Neural cell (in vitro differentiated cells): ENCODE measurements at regions not wholly inside any gene's neighbourhood (a gene's known extent, or its start where the extent isn't known, plus 50 kb on each side); places are given as distances from the start of the nearest gene placed in this dataset.

ENCODE experiments used
- H2AFZ ChIP-seq: fragments of 200-600, 300-800 bp; sonication (generic), shearing (Covaris generic); 2 replicates; pipeline ENCODE4 v1.6.0; 2014; ENCODE audit warnings: low read depth, mild to moderate bottlenecking, antibody characterized with exemption, low read length, moderate library complexity
- H3F3A ChIP-seq: fragments of 200-600 bp; shearing (Covaris generic); 2 replicates; pipeline ENCODE4 v1.6.1; 2016; ENCODE audit warnings: mild to moderate bottlenecking, moderate library complexity, mixed read lengths, antibody characterized with exemption, low read length; ENCODE audit not compliant: insufficient read depth, poor library complexity, severe bottlenecking
- H3K27ac ChIP-seq: fragments of 200-600, 300-800 bp; sonication (generic), shearing (Covaris generic); 2 replicates; pipeline ENCODE4 v1.5.1; 2014; ENCODE audit warnings: mild to moderate bottlenecking, low read length, moderate library complexity
- H3K27me3 ChIP-seq: fragments of 300-800, 200-600 bp; sonication (generic), shearing (Covaris generic); 2 replicates; pipeline ENCODE4 v1.6.0; 2014; ENCODE audit warnings: mild to moderate bottlenecking, low read depth, low read length, moderate library complexity; ENCODE audit not compliant: insufficient read depth
- H3K36me3 ChIP-seq: fragments of 300-800, 200-600 bp; sonication (generic), shearing (Covaris generic); 2 replicates; pipeline ENCODE4 v1.5.1; 2014; ENCODE audit warnings: mild to moderate bottlenecking, antibody characterized with exemption, low read length, moderate library complexity; ENCODE audit not compliant: insufficient read depth
- H3K4me2 ChIP-seq: fragments of 300-800, 200-600 bp; sonication (generic), shearing (Covaris generic); 2 replicates; pipeline ENCODE4 v1.6.0; 2014; ENCODE audit warnings: mild to moderate bottlenecking, low read length
- H3K4me3 ChIP-seq: fragments of 300-800, 200-600 bp; sonication (generic), shearing (Covaris generic); 2 replicates; pipeline ENCODE4 v1.5.1; 2014; ENCODE audit warnings: mild to moderate bottlenecking, low read length, moderate library complexity
- H3K79me2 ChIP-seq: fragments of 200-600 bp; shearing (Covaris generic); replicated peaks from 2 replicates; pipeline ENCODE4 v1.6.0; 2014; ENCODE audit warnings: mild to moderate bottlenecking, low read length, moderate library complexity; ENCODE audit not compliant: insufficient read depth
- H3K9ac ChIP-seq: fragments of 300-800, 200-600 bp; sonication (generic), shearing (Covaris generic); 2 replicates; pipeline ENCODE4 v1.6.1; 2016; ENCODE audit warnings: mild to moderate bottlenecking, low read length, mixed read lengths
- H3K9me2 ChIP-seq: fragments of 200-600 bp; shearing (Covaris generic); 2 replicates; pipeline ENCODE4 v1.6.1; 2016; ENCODE audit warnings: mild to moderate bottlenecking, low read length, mixed read lengths; ENCODE audit not compliant: insufficient read depth
- H3K9me3 ChIP-seq: fragments of 200-600, 300-800 bp; sonication (generic), shearing (Covaris generic); 2 replicates; pipeline ENCODE4 v1.6.1; 2016; ENCODE audit warnings: mild to moderate bottlenecking, mixed run types, low read length, moderate library complexity, mixed read lengths
- H4K20me1 ChIP-seq: fragments of 200-600 bp; shearing (Covaris generic); 2 replicates; pipeline ENCODE4 v1.6.1; 2016; ENCODE audit warnings: mild to moderate bottlenecking, mixed run types; ENCODE audit not compliant: insufficient read depth
- CTCF ChIP-seq: fragments of 450-650 bp; IDR thresholded peaks from 2 replicates; pipeline ENCODE4 v1.5.1; 2014; ENCODE audit warnings: antibody characterized with exemption, mild to moderate bottlenecking, moderate library complexity; ENCODE audit not compliant: poor library complexity, severe bottlenecking
- EP300 ChIP-seq: fragments of 450-650 bp; conservative IDR thresholded peaks from 2 replicates; pipeline ENCODE4 v1.6.1; 2014; ENCODE audit warnings: antibody characterized with exemption, mild to moderate bottlenecking, moderate library complexity; ENCODE audit not compliant: poor library complexity, severe bottlenecking
- EZH2 ChIP-seq: fragments of 200-600, 300-800 bp; shearing (Covaris generic), sonication (generic); IDR thresholded peaks from 2 replicates; pipeline ENCODE4 v1.6.1; 2014; ENCODE audit warnings: antibody characterized with exemption, low read length, borderline replicate concordance, mild to moderate bottlenecking; ENCODE audit not compliant: insufficient read depth, poor library complexity, severe bottlenecking
- MXI1 ChIP-seq: fragments of 450-650 bp; conservative IDR thresholded peaks from 2 replicates; pipeline ENCODE4 v1.6.1; 2014; ENCODE audit warnings: antibody characterized with exemption, mild to moderate bottlenecking; ENCODE audit not compliant: poor library complexity, severe bottlenecking
- POLR2AphosphoS5 ChIP-seq: IDR thresholded peaks from 2 replicates; pipeline ENCODE4 v1.6.1; 2012
- RAD21 ChIP-seq: fragments of 450-650 bp; conservative IDR thresholded peaks from 2 replicates; pipeline ENCODE4 v1.6.1; 2014; ENCODE audit warnings: antibody characterized with exemption, mild to moderate bottlenecking, moderate library complexity
- REST ChIP-seq: IDR thresholded peaks from 2 replicates; pipeline ENCODE4 v1.6.1; 2012; ENCODE audit warnings: borderline replicate concordance
- SMC3 ChIP-seq: fragments of 450-650 bp; conservative IDR thresholded peaks from 2 replicates; pipeline ENCODE4 v1.6.1; 2014; ENCODE audit warnings: antibody characterized with exemption, mild to moderate bottlenecking, moderate library complexity; ENCODE audit not compliant: poor library complexity
- TAF1 ChIP-seq: IDR thresholded peaks from 2 replicates; pipeline ENCODE4 v1.6.1; 2012; ENCODE audit warnings: low read depth

DNA sequence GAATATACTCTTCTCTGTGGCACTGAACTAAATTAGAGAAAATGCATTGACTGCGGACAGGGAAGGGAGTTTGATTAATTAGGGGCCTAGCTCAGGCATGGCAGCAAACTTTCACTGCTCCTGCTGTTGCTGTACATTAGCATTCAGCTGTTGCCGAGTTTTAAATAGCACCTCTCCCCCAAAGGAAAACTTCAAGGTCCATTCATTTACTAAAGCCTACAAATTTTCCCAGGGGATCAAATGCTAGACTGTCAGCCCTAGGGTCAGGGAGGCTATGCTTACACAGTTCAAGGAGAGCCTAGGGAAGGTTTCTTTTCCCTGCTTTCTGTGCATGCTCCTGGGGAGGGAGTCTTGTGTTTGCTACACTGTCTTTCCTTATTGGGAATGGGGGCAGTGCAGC is 60.0 kb upstream of the GZMB start:
- H3K27ac ChIP-seq: no peak overlapping the region
- H3K4me2 ChIP-seq: no peak overlapping the region
- H3F3A ChIP-seq: no peaks in the 10 kb centered on the region
- H3K4me3 ChIP-seq: no peak overlapping the region
- no peaks in the 10 kb centered on the region for H3K9me2 ChIP-seq
- no peak overlapping the region for H2AFZ ChIP-seq
- no peaks in the 10 kb centered on the region for H3K27me3 ChIP-seq
- no peaks in the 10 kb centered on the region for H3K79me2 ChIP-seq
- H3K9me3 ChIP-seq: no peaks in the 10 kb centered on the region
- no peak for TF ChIP-seq REST
- no peak for TF ChIP-seq EZH2
- TF ChIP-seq TAF1: no peak
- no peak for TF ChIP-seq EP300
- H3K9ac ChIP-seq: no peak overlapping the region
- no peaks in the 10 kb centered on the region for H3K36me3 ChIP-seq
- no peaks in the 10 kb centered on the region for H4K20me1 ChIP-seq

- no peaks in the 10 kb centered on the region for H3K27me3 ChIP-seq
- TF ChIP-seq TAF1 (no peak), MXI1 (no peak), RAD21 (no peak), EZH2 (no peak), SMC3 (no peak)
These were observed 59.4 kb upstream of the GZMB start for GRCh38 chr14:24693353-24693737.

GRCh38 chr14:24692382-24693352 is 58.7 kb upstream of the GZMB start:
- Histone ChIP-seq H2AFZ (no peak overlapping the region), H4K20me1 (no peaks in the 10 kb centered on the region), H3K36me3 (no peaks in the 10 kb centered on the region), H3K27me3 (no peaks in the 10 kb centered on the region), H3K9me3 (no peaks in the 10 kb centered on the region), H3K27ac (no peak overlapping the region), H3F3A (no peaks in the 10 kb centered on the region), H3K4me2 (no peak overlapping the region), H3K79me2 (no peaks in the 10 kb centered on the region), H3K9me2 (no peaks in the 10 kb centered on the region), H3K4me3 (no peak overlapping the region), H3K9ac (no peak overlapping the region)
- TF ChIP-seq SMC3 (no peak), MXI1 (no peak), CTCF (no peak), POLR2AphosphoS5 (no peak), RAD21 (no peak)

More at GRCh38 chr14:24693353-24693737, 59.4 kb upstream of the GZMB start:
- no peaks in the 10 kb centered on the region for H4K20me1 ChIP-seq
- H3K9ac ChIP-seq: no peak overlapping the region
- H3K79me2 ChIP-seq: no peaks in the 10 kb centered on the region
- no peak overlapping the region for H3K27ac ChIP-seq
- no peaks in the 10 kb centered on the region for H3K9me3 ChIP-seq
- H2AFZ ChIP-seq: no peak overlapping the region
- H3K36me3 ChIP-seq: no peaks in the 10 kb centered on the region
- no peaks in the 10 kb centered on the region for H3F3A ChIP-seq
- no peak overlapping the region for H3K4me3 ChIP-seq
- no peaks in the 10 kb centered on the region for H3K9me2 ChIP-seq
- no peak overlapping the region for H3K4me2 ChIP-seq
